Lower leg skin (tissue), 4 donors: ENCODE measurements at regions not wholly inside any gene's neighbourhood (a gene's known extent, or its start where the extent isn't known, plus 50 kb on each side); places are given as distances from the start of the nearest gene placed in this dataset.
"Not testable (repeated sequence)": the region's sequence is repeated elsewhere in the genome, so short reads cannot be mapped to it uniquely, and the experiment has no call there.

Experiments
- DNase-seq, 2 donors: peaks; one replicate each; pipeline ENCODE4 v3.0.0-alpha.2; 2019; ENCODE audit warnings: low spot score in 2 of 2
- H3K4me3 ChIP-seq: fragments of 200-600 bp; sonication (generic); 2 replicates; pipeline ENCODE4 v1.5.1; 2017; ENCODE audit warnings: mild to moderate bottlenecking, low read depth; ENCODE audit not compliant: poor library complexity, severe bottlenecking
- CTCF ChIP-seq, 3 donors: fragments of 450-650 bp; IDR thresholded peaks; one replicate each; pipeline ENCODE4 v1.5.1; 2016; ENCODE audit warnings: antibody characterized with exemption in 3 of 3, mild to moderate bottlenecking in 3 of 3, moderate library complexity in 2 of 3
- POLR2A ChIP-seq, 2 donors: fragments of 450-650 bp; IDR thresholded peaks; one replicate each; pipeline ENCODE4 v1.6.1; 2016 to 2017; ENCODE audit warnings: antibody characterized with exemption in 2 of 2, mild to moderate bottlenecking in 1 of 2, moderate library complexity in 1 of 2
- WGBS, 2 donors: methylation state at CpG; one replicate each; pipeline ENCODE4 v1.1.5; 2018; 5-methylcytosine and 5-hydroxymethylcytosine counted together
- intact Hi-C: fragments of 100-400 bp; cut with DNase I; formaldehyde crosslinking; loops from one replicate; pipeline ENCODE4 v1.15.0; 2023; ENCODE audit warnings: low total_unique reads

- WGBS, 2 donors: 68 to 70% methylated on average over 2 of the region's 2 CpGs
- TF ChIP-seq POLR2A (IDR thresholded peaks at IDR 0.05): no peak
- no peak for DNase-seq
- intact Hi-C loops: no loop called here
- H3K4me3 ChIP-seq: no peak overlapping the region
These were observed 548.6 kb downstream of the HTR1B start for GRCh38 chr6:76914737-76915136.

- intact Hi-C loops, DNase-seq, H3K4me3 ChIP-seq: not testable (repeated sequence)
- 89 to 95% methylated on average over 6 of the region's 6 CpGs for WGBS, 2 donors
These were observed 557.8 kb downstream of the HTR1B start for GRCh38 chr6:76905541-76905940.

GRCh38 chr6:76892542-76892941, 570.7 kb downstream of the HTR1B start:
- intact Hi-C loops: no loop called here
- no peak for DNase-seq
- 65 to 70% methylated on average over 3 of the region's 3 CpGs for WGBS, 2 donors
- H3K4me3 ChIP-seq: no peak overlapping the region
- TF ChIP-seq POLR2A (IDR thresholded peaks at IDR 0.05): no peak
- TF ChIP-seq CTCF (IDR thresholded peaks at IDR 0.05): no peak

GRCh38 chr6:76888351-76888750, 574.9 kb downstream of the HTR1B start:
- intact Hi-C loops: no loop called here
- TF ChIP-seq POLR2A (IDR thresholded peaks at IDR 0.05) (no peak), CTCF (IDR thresholded peaks at IDR 0.05) (no peak)
- no peak overlapping the region for H3K4me3 ChIP-seq
- no peak for DNase-seq

- DNase-seq: no peak
- intact Hi-C loops: no loop called here
- WGBS, 2 donors: 50 to 72% methylated on average over 3 of the region's 3 CpGs
- H3K4me3 ChIP-seq: no peak overlapping the region
- no peak for TF ChIP-seq CTCF (IDR thresholded peaks at IDR 0.05)
- no peak for TF ChIP-seq POLR2A (IDR thresholded peaks at IDR 0.05)
These were observed 576.4 kb downstream of the HTR1B start for GRCh38 chr6:76886900-76887299.

- no peak for DNase-seq
- intact Hi-C loops: no loop called here
- TF ChIP-seq CTCF (IDR thresholded peaks at IDR 0.05) (no peak), POLR2A (IDR thresholded peaks at IDR 0.05) (no peak)
- 48 to 51% methylated on average over 2 of the region's 2 CpGs for whole genome bisulfite sequencing, 2 donors
- H3K4me3 ChIP-seq: no peak overlapping the region
These were observed 577.4 kb downstream of the HTR1B start for GRCh38 chr6:76885861-76886301.

GRCh38 chr6:76881414-76881813, 581.9 kb downstream of the HTR1B start:
- DNase-seq: no peak
- intact Hi-C loops: no loop called here
- TF ChIP-seq CTCF (IDR thresholded peaks at IDR 0.05): no peak
- TF ChIP-seq POLR2A (IDR thresholded peaks at IDR 0.05): no peak
- no peak overlapping the region for H3K4me3 ChIP-seq
- 79 to 88% methylated on average over 1 of the region's 1 CpG for WGBS, 2 donors
